Kidney epithelial cell (primary cell): ENCODE measurements at regions not wholly inside any gene's neighbourhood (a gene's known extent, or its start where the extent isn't known, plus 50 kb on each side); places are given as distances from the start of the nearest gene placed in this dataset.
"Not testable (repeated sequence)": the region's sequence is repeated elsewhere in the genome, so short reads cannot be mapped to it uniquely, and the experiment has no call there.

Experiments
- DNase-seq: peaks from one replicate; pipeline ENCODE4 v3.0.0-alpha.2; 2010; ENCODE audit warnings: low read depth
- H3K27me3 ChIP-seq: 2 replicates; pipeline ENCODE4 v1.6.0; 2011; ENCODE audit warnings: low read length; ENCODE audit not compliant: control insufficient read depth, insufficient read depth
- H3K36me3 ChIP-seq: 2 replicates; pipeline ENCODE4 v1.5.1; 2011; ENCODE audit warnings: low read length; ENCODE audit not compliant: control insufficient read depth, insufficient read depth
- H3K4me3 ChIP-seq: 2 replicates; pipeline ENCODE4 v1.5.1; 2011; ENCODE audit warnings: low read depth, mild to moderate bottlenecking, control low read depth, low read length
- CTCF ChIP-seq: IDR thresholded peaks from 2 replicates; pipeline ENCODE4 v1.5.1; 2011; ENCODE audit warnings: mild to moderate bottlenecking, moderate library complexity, low read length, control low read depth, inconsistent platforms; ENCODE audit not compliant: insufficient read depth, poor library complexity, severe bottlenecking

- TF ChIP-seq CTCF: no peak
- Histone ChIP-seq H3K4me3 (no peak overlapping the region), H3K27me3 (no peaks in the 10 kb centered on the region), H3K36me3 (no peaks in the 10 kb centered on the region)
- DNase-seq: no peak
Measured at GRCh38 chr2:16101196-16101595, 160.8 kb downstream of the MYCN start.

- H3K36me3 ChIP-seq: no peaks in the 10 kb centered on the region
- no peak overlapping the region for H3K4me3 ChIP-seq
- no peak for DNase-seq
- H3K27me3 ChIP-seq: no peaks in the 10 kb centered on the region
- no peak for TF ChIP-seq CTCF
Measured at GRCh38 chr2:16100006-16100405, 159.7 kb downstream of the MYCN start.

DNA sequence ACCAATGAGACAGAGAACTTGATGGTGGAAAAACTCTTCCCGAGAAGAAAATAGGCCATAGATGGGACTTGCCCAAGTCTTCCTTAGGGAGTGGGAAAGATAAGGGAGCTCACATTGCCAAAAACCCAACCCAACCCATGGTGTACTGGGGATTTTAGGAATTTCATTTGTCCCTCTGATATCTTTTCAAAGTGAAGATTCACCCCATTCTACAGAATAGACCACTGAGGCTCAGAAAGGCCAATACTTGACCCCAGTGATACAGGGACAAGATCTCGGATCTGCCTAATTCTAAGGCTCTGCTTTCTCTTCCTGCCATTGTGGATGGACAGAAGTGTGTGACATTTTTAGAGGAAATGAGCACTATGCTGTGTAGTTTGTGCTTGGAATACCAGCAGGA is 159.0 kb downstream of the MYCN start:
- Histone ChIP-seq H3K4me3 (no peak overlapping the region), H3K27me3 (no peaks in the 10 kb centered on the region), H3K36me3 (no peaks in the 10 kb centered on the region)
- DNase-seq: no peak
- TF ChIP-seq CTCF: no peak

DNA sequence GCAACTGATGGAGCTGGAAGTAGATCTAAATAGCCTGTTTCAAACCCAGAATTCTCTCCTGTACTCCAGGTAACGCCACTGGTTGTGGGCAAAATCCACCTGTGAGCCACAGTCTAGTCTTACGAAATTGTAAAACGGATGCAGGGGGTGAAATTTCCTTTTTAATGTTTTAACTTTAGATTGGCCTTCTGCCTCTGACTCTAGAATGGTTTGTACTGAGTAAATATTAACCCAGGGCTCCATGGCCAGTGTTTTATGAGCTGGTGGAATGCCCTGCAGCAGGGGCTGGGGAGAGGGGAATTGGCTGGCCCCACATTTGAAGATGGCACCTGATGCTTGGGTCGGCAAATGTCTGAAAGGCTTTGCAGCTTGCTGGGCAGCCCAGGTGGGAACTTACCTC is 156.6 kb downstream of the MYCN start:
- Histone ChIP-seq H3K4me3 (no peak overlapping the region), H3K36me3 (no peaks in the 10 kb centered on the region), H3K27me3 (no peaks in the 10 kb centered on the region)
- TF ChIP-seq CTCF: no peak
- DNase-seq: no peak

DNA sequence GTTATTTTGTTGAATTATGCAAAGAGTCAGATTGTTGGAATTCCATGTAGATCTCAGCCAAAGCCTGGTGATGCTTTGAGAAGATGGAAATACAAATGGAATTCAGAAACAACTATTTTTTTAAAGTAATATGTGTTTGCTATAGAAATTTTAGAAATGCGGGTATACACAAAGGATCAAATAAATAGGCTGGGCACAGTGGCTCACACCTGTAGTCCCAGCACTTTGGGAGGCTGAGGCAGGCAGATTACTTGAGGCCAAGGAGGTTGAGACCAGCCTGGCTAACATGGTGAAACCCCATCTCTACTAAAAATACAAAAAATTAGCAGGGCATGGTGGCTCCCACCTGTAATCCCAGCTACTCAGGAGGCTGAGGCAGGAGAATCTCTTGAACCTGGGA is 155.1 kb downstream of the MYCN start:
- H3K36me3 ChIP-seq, H3K4me3 ChIP-seq, H3K27me3 ChIP-seq, DNase-seq: not testable (repeated sequence)

- no peak for TF ChIP-seq CTCF
- Histone ChIP-seq H3K27me3 (no peaks in the 10 kb centered on the region), H3K4me3 (no peak overlapping the region), H3K36me3 (no peaks in the 10 kb centered on the region)
- no peak for DNase-seq
Measured at GRCh38 chr2:16094811-16095210, 154.5 kb downstream of the MYCN start.
